ENCODE measurements at regions not wholly inside any gene's neighbourhood (a gene's known extent, or its start where the extent isn't known, plus 50 kb on each side); places are given as distances from the start of the nearest gene placed in this dataset.
"Not testable (repeated sequence)": the region's sequence is repeated elsewhere in the genome, so short reads cannot be mapped to it uniquely, and the experiment has no call there.

- no peak for DNase-seq
Observed at GRCh38 chr2:236415684-236416444, 151.7 kb upstream of the ASB18 start.

GRCh38 chr2:236417150-236417549, 152.5 kb upstream of the ACKR3 start:
- DNase-seq: no peak

GRCh38 chr2:236430584-236430983, 139.0 kb upstream of the ACKR3 start:
- DNase-seq: no peak

- DNase-seq: no peak
Observed at GRCh38 chr2:236434593-236434992, 135.0 kb upstream of the ACKR3 start.

GRCh38 chr2:236440110-236440881, 129.3 kb upstream of the ACKR3 start:
- DNase-seq: no peak

GRCh38 chr2:236444187-236444586, 125.4 kb upstream of the ACKR3 start:
- DNase-seq: no peak

GRCh38 chr2:236445678-236446077, 123.9 kb upstream of the ACKR3 start:
- no peak for DNase-seq

GRCh38 chr2:236446521-236446920, 123.1 kb upstream of the ACKR3 start:
- DNase-seq: no peak

- DNase-seq: no peak
Observed at GRCh38 chr2:236449167-236449761, 120.4 kb upstream of the ACKR3 start.

- DNase-seq: no peak
Observed at GRCh38 chr2:236452238-236452637, 117.4 kb upstream of the ACKR3 start.

GRCh38 chr2:236454076-236454475, 115.5 kb upstream of the ACKR3 start:
- no peak for DNase-seq

- DNase-seq: no peak
Observed at GRCh38 chr2:236459393-236459792, 110.2 kb upstream of the ACKR3 start.

GRCh38 chr2:236464140-236464539, 105.5 kb upstream of the ACKR3 start:
- DNase-seq: peak; percentile 25

- DNase-seq: no peak
Observed at GRCh38 chr2:236472720-236473495, 96.7 kb upstream of the ACKR3 start.

GRCh38 chr2:236473691-236474090, 95.9 kb upstream of the ACKR3 start:
- no peak for DNase-seq

GRCh38 chr2:236479814-236480213, 89.8 kb upstream of the ACKR3 start:
- no peak for DNase-seq

GRCh38 chr2:236483102-236483501, 86.5 kb upstream of the ACKR3 start:
- no peak for DNase-seq

- DNase-seq: no peak
Observed at GRCh38 chr2:236485519-236485918, 84.1 kb upstream of the ACKR3 start.

GRCh38 chr2:236489083-236489482, 80.5 kb upstream of the ACKR3 start:
- DNase-seq: not testable (repeated sequence)

- no peak for DNase-seq
Observed at GRCh38 chr2:236489895-236490404, 79.7 kb upstream of the ACKR3 start.

GRCh38 chr2:236496340-236496739, 73.3 kb upstream of the ACKR3 start:
- DNase-seq: no peak

- no peak for DNase-seq
Observed at GRCh38 chr2:236498369-236498768, 71.3 kb upstream of the ACKR3 start.

All from NCI-H2171 (cell line).